Parathyroid adenoma (tissue), 2 donors: ENCODE measurements at regions not wholly inside any gene's neighbourhood (a gene's known extent, or its start where the extent isn't known, plus 50 kb on each side); places are given as distances from the start of the nearest gene placed in this dataset.
"Not testable (repeated sequence)": the region's sequence is repeated elsewhere in the genome, so short reads cannot be mapped to it uniquely, and the experiment has no call there.

Experiments used
- H2AFZ ChIP-seq: fragments of 300-600 bp; sonication (generic); one replicate; pipeline ENCODE4 v1.7.0; 2017; ENCODE audit warnings: antibody characterized with exemption, mild to moderate bottlenecking
- H3K27ac ChIP-seq: fragments of 300-600 bp; sonication (generic); one replicate; pipeline ENCODE4 v1.7.0; 2017
- H3K27me3 ChIP-seq: fragments of 300-600 bp; sonication (generic); one replicate; pipeline ENCODE4 v1.7.0; 2017; ENCODE audit warnings: low read length; ENCODE audit not compliant: control insufficient read depth, insufficient read depth
- H3K36me3 ChIP-seq: fragments of 300-600 bp; sonication (generic); one replicate; pipeline ENCODE4 v1.7.0; 2017; ENCODE audit warnings: low read length; ENCODE audit not compliant: control insufficient read depth, insufficient read depth
- H3K4me1 ChIP-seq: fragments of 300-600 bp; sonication (generic); one replicate; pipeline ENCODE4 v1.7.0; 2017; ENCODE audit warnings: control low read depth
- H3K4me2 ChIP-seq: fragments of 300-600 bp; sonication (generic); one replicate; pipeline ENCODE4 v1.7.0; 2017; ENCODE audit warnings: low read length
- H3K4me3 ChIP-seq: fragments of 300-600 bp; sonication (generic); one replicate; pipeline ENCODE4 v1.7.0; 2017; ENCODE audit warnings: low read depth, low read length
- H3K79me2 ChIP-seq: fragments of 300-600 bp; sonication (generic); one replicate; pipeline ENCODE4 v1.7.0; 2017; ENCODE audit warnings: control low read depth
- H3K9ac ChIP-seq: fragments of 300-600 bp; sonication (generic); one replicate; pipeline ENCODE4 v1.7.0; 2017; ENCODE audit warnings: mild to moderate bottlenecking
- H3K9me3 ChIP-seq: fragments of 300-600 bp; sonication (generic); one replicate; pipeline ENCODE4 v1.7.0; 2017; ENCODE audit warnings: low read length; ENCODE audit not compliant: control insufficient read depth
- CTCF ChIP-seq: fragments of 300-600 bp; sonication (generic); IDR thresholded peaks from one replicate; pipeline ENCODE4 v1.7.0; 2017; ENCODE audit warnings: antibody characterized with exemption, mild to moderate bottlenecking
- donor health status: primary hyperparathyroidism.

GRCh38 chr5:164532235-164532900 lies 1026.9 kb downstream of the MAT2B start:
- no peaks in the 10 kb centered on the region for H3K9me3 ChIP-seq
- H3K79me2 ChIP-seq = no peaks in the 10 kb centered on the region
- H3K27ac ChIP-seq = no peak overlapping the region
- no peak overlapping the region for H2AFZ ChIP-seq
- no peaks in the 10 kb centered on the region for H3K36me3 ChIP-seq
- no peak overlapping the region for H3K4me3 ChIP-seq
- H3K27me3 ChIP-seq = no peaks in the 10 kb centered on the region
- H3K9ac ChIP-seq = no peak overlapping the region
- H3K4me2 ChIP-seq = no peak overlapping the region
- no peaks in the 10 kb centered on the region for H3K4me1 ChIP-seq
- TF ChIP-seq CTCF = no peak

DNA sequence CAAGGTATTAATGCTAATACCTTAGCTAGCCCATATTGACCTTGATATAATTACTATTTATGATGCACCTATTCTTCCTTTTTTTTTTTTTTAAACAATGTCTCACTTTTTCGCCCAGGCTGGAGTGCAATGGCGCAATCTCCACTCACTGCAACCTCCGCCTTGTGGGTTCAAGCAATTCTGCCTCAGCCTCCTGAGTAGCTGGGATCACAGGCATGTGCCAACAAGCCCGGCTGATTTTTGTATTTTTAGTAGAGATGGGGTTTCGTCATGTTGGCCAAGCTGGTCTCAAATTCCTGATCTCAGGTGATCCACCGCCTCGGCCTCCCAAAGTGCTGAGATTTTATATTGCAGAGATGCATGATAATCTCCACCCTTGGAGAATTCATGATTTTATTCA lies 1028.0 kb downstream of the MAT2B start:
- H3K9ac ChIP-seq, H3K4me2 ChIP-seq, H2AFZ ChIP-seq, H3K79me2 ChIP-seq, H3K9me3 ChIP-seq, H3K4me3 ChIP-seq, H3K27me3 ChIP-seq, H3K27ac ChIP-seq, H3K4me1 ChIP-seq, H3K36me3 ChIP-seq: not testable (repeated sequence)

DNA sequence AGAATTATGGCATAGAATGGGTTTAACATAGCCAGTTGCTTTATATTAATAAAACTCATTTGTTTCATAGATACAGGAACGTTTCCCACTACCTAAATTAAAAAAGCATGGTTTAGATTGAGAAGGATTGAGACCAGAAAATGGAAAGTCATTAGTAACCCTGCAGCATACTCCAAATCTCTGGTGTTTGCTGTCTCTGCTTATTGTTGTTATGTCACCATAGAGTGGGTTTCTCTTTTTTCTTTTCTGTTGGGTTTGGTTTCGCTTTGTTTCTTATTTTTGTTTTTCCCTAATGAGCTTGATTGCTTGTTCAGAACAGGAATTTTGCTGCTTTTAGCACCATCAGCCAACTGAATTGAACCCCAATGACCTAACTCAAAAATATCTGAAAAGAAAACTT lies 1034.8 kb downstream of the MAT2B start:
- H3K4me1 ChIP-seq = no peaks in the 10 kb centered on the region
- H3K36me3 ChIP-seq = no peaks in the 10 kb centered on the region
- no peaks in the 10 kb centered on the region for H3K27me3 ChIP-seq
- no peaks in the 10 kb centered on the region for H3K79me2 ChIP-seq
- no peak overlapping the region for H3K4me3 ChIP-seq
- H3K27ac ChIP-seq = no peak overlapping the region
- H3K9me3 ChIP-seq = no peaks in the 10 kb centered on the region
- no peak overlapping the region for H3K4me2 ChIP-seq
- no peak overlapping the region for H3K9ac ChIP-seq
- TF ChIP-seq CTCF = no peak
- no peak overlapping the region for H2AFZ ChIP-seq

DNA sequence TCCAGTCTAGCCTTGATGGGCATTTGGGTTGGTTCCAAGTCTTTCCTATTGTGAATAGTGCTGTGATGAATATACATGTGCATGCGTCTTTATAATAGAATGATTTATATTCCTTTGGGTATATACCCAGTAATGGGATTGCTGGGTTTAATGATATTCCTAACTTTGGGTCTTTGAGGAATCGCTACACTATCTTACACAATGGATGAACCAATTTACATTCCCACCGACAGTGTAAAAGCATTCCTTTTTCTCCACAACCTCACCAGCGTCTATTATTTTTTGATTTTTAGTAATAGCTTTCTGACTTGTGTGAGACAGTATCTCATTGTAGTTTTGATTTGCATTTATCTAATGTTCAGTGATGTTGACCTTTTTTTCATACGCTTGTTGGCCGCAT lies 1040.1 kb downstream of the MAT2B start:
- no peak for TF ChIP-seq CTCF
- no peak overlapping the region for H3K4me2 ChIP-seq
- no peaks in the 10 kb centered on the region for H3K27me3 ChIP-seq
- H3K9me3 ChIP-seq = no peaks in the 10 kb centered on the region
- no peak overlapping the region for H3K27ac ChIP-seq
- no peaks in the 10 kb centered on the region for H3K4me1 ChIP-seq
- no peak overlapping the region for H3K4me3 ChIP-seq
- no peaks in the 10 kb centered on the region for H3K79me2 ChIP-seq
- no peak overlapping the region for H2AFZ ChIP-seq
- no peak overlapping the region for H3K9ac ChIP-seq
- no peaks in the 10 kb centered on the region for H3K36me3 ChIP-seq

DNA sequence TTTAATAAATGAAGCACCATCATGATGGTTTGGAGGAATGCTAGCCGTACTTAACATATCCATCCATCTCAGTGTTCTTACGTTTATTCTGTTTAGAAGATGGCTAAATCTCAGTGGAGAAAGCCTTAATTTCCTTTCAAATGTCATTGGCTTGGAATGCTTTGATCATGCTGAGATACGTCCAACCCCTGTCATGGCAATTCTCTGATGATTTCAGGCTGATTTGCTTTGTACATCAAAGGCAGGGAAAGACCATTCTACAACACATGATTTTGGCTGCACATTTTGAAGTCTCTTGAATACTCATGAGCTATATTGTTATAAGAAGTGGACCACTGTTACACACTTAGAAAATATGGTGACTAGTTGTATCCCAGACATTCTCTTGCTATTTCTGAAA lies 1048.4 kb downstream of the MAT2B start:
- Histone ChIP-seq H3K27ac (no peak overlapping the region), H3K9me3 (no peaks in the 10 kb centered on the region), H3K4me2 (no peak overlapping the region), H2AFZ (no peak overlapping the region), H3K36me3 (no peaks in the 10 kb centered on the region), H3K4me1 (no peaks in the 10 kb centered on the region), H3K79me2 (no peaks in the 10 kb centered on the region), H3K9ac (no peak overlapping the region), H3K27me3 (no peaks in the 10 kb centered on the region), H3K4me3 (no peak overlapping the region)
- TF ChIP-seq CTCF = no peak
